ENCODE measurements at regions not wholly inside any gene's neighbourhood (a gene's known extent, or its start where the extent isn't known, plus 50 kb on each side); places are given as distances from the start of the nearest gene placed in this dataset.

DNA sequence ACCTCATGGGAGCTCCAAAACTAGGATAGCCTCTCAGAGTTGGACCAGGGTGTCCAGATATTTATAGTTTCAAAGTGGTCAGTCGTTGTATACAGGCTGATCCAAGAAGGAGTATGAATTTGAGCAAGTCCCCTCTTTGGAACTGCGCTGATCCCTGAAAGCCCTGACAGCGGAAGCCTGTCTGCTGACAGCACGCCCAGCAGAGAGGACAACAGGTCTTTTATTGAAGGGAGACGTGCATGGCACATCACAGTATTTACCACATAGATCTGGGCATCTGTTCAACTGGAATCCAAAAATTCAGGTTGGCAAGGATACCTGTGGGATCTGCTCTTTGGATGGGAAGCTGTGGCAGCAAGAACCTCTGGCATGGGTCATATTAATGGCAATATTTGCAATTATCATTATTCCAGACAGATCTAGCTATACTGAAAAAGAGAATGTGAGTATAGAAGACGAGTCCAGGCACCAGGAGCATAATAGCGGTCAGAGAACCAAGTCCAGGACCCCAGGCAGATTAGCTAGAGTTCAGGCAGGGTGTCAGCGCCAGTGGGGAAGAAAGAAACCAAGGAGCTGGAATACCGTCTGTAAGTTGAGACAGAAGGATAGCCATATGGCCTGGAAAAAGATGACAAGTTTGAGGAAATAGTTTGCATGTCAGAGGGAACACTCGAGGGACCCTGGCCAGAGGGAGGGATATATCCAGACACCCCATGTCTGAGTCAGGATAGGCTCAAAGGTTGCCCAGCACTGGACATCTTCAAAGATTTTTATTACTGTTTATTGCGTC lies 260.4 kb upstream of the FANCL start:
- Histone ChIP-seq H3K36me3 (no peaks in the 10 kb centered on the region), H3K4me1 (no peaks in the 10 kb centered on the region), H3K27me3 (no peaks in the 10 kb centered on the region), H3K27ac (no peak overlapping the region), H3K9me3 (no peaks in the 10 kb centered on the region), H3K4me3 (no peak overlapping the region)
- TF ChIP-seq, protein P1, sequence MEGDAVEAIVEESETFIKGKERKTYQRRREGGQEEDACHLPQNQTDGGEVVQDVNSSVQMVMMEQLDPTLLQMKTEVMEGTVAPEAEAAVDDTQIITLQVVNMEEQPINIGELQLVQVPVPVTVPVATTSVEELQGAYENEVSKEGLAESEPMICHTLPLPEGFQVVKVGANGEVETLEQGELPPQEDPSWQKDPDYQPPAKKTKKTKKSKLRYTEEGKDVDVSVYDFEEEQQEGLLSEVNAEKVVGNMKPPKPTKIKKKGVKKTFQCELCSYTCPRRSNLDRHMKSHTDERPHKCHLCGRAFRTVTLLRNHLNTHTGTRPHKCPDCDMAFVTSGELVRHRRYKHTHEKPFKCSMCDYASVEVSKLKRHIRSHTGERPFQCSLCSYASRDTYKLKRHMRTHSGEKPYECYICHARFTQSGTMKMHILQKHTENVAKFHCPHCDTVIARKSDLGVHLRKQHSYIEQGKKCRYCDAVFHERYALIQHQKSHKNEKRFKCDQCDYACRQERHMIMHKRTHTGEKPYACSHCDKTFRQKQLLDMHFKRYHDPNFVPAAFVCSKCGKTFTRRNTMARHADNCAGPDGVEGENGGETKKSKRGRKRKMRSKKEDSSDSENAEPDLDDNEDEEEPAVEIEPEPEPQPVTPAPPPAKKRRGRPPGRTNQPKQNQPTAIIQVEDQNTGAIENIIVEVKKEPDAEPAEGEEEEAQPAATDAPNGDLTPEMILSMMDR (IDR thresholded peaks at IDR 0.05) = no peak
- TF ChIP-seq POLR2A (IDR thresholded peaks at IDR 0.05) = no peak
- DNase-seq = no peak

DNA sequence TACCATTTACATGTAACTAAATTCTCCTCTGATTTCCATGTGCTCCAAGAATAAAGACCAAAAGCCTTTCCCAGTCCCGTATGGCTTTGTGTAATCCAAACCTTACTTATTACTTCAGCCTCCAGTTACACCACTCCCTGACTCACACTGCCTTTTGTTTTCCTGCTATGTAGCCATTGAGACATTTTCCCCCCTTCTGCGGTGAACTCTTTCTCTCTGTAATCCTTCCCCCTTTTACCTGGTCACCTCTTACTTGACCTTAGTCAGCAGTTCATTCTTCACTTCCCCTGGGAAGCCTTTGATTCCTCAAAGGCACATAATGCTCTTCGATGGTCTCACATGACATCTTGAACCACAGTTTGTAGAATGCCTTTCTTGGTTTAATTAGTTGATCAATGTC lies 256.0 kb upstream of the FANCL start:
- Histone ChIP-seq H3K4me3 (no peak overlapping the region), H3K27me3 (no peaks in the 10 kb centered on the region), H3K9me3 (no peaks in the 10 kb centered on the region), H3K4me1 (no peaks in the 10 kb centered on the region), H3K27ac (no peak overlapping the region), H3K36me3 (no peaks in the 10 kb centered on the region)
- no peak for TF ChIP-seq POLR2A (IDR thresholded peaks at IDR 0.05)
- TF ChIP-seq, protein P1 (IDR thresholded peaks at IDR 0.05) = no peak
- DNase-seq = no peak

DNA sequence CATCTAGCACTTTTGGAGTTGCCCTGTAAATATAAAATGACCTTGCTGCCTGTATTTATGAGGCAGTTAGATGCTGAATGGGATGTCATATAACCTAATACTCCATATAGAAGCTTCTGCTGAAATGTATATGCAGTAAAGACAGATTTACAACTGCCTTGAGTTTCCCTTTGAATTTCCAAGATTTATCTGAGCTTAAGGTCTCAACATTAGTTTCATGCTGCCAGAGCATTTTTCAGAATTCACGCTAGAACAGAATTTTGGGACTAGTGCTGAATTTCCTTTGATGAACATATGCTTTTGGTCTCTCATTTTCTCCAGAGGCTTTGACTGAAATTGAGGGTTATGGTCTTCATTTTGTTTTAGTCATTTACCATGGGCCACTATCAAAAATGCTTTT lies 254.7 kb upstream of the FANCL start:
- no peaks in the 10 kb centered on the region for H3K9me3 ChIP-seq
- no peak overlapping the region for H3K27ac ChIP-seq
- H3K36me3 ChIP-seq = no peaks in the 10 kb centered on the region
- no peak overlapping the region for H3K4me3 ChIP-seq
- TF ChIP-seq, protein P1 (IDR thresholded peaks at IDR 0.05) = no peak
- no peak for TF ChIP-seq POLR2A (IDR thresholded peaks at IDR 0.05)
- no peaks in the 10 kb centered on the region for H3K4me1 ChIP-seq
- no peaks in the 10 kb centered on the region for H3K27me3 ChIP-seq
- no peak for DNase-seq

DNA sequence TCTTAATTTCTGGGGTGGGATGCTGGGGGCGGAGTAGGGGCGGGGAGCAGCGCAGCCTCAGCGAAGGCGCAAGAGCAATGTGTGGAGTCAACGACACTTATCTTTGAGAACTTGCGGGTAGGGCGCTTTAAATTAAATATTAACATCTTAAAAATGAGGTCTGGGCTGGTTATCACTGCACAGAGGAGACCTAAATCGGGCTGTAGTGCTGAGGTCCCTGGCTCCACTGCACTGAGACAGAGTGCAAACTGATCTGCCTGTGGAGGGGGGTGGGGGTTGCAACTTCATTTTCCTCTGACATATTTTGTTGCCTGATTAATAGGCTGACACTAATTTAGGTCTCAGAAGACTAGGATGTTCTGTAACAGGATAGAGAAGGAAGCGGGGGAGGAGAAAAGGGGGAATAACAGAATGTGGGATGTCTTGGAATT lies 253.0 kb upstream of the FANCL start:
- no peaks in the 10 kb centered on the region for H3K4me1 ChIP-seq
- no peak overlapping the region for H3K27ac ChIP-seq
- no peak overlapping the region for H3K4me3 ChIP-seq
- no peaks in the 10 kb centered on the region for H3K36me3 ChIP-seq
- H3K9me3 ChIP-seq = no peaks in the 10 kb centered on the region
- no peaks in the 10 kb centered on the region for H3K27me3 ChIP-seq
- no peak for TF ChIP-seq POLR2A (IDR thresholded peaks at IDR 0.05)
- TF ChIP-seq, protein P1 (IDR thresholded peaks at IDR 0.05) = no peak
- no peak for DNase-seq

DNA sequence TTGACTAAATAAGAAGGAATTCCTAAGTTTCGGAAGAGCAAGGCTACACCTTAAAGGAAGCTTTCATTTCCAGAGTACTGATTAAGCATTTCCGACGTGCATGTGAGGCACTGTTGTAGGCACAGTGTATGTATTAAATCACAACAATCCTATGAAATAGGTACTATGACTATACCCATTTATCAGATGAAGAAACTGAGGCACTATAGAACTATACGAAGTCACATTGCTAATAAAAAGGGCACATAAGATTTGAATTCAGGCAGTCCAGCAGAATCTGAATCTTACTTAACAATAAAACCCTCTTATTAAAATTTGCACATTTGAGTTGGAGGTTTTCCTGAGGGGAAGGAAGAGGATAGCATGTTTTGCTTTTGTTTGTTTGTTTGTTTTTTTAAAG lies 243.5 kb upstream of the FANCL start:
- no peak overlapping the region for H3K27ac ChIP-seq
- no peaks in the 10 kb centered on the region for H3K9me3 ChIP-seq
- no peak for TF ChIP-seq POLR2A (IDR thresholded peaks at IDR 0.05)
- TF ChIP-seq, protein P1 (IDR thresholded peaks at IDR 0.05) = no peak
- no peak overlapping the region for H3K4me3 ChIP-seq
- H3K27me3 ChIP-seq = no peaks in the 10 kb centered on the region
- H3K4me1 ChIP-seq = no peaks in the 10 kb centered on the region
- DNase-seq = no peak
- H3K36me3 ChIP-seq = no peaks in the 10 kb centered on the region

Measured in Peyer's patch (tissue), 4 donors.